H1 (cell line): ENCODE measurements at regions not wholly inside any gene's neighbourhood (a gene's known extent, or its start where the extent isn't known, plus 50 kb on each side); places are given as distances from the start of the nearest gene placed in this dataset.

Experiments
- CHD2 ChIP-seq: IDR thresholded peaks from 2 replicates; pipeline ENCODE4 v1.6.1; 2012; ENCODE audit warnings: low read length, improper control_type of control experiment
- EGR1 ChIP-seq: IDR thresholded peaks from 2 replicates; pipeline ENCODE4 v1.6.1; 2011; ENCODE audit warnings: low read depth, low read length, borderline replicate concordance
- SIRT6 ChIP-seq: IDR thresholded peaks from one replicate; pipeline ENCODE4 v1.7.1; 2012; ENCODE audit warnings: low read length, inconsistent platforms

GRCh38 chr2:196530910-196531309, 108.6 kb upstream of the CCDC150 start (continued):
- no peak for TF ChIP-seq SIRT6
- TF ChIP-seq CHD2: no peak
- TF ChIP-seq EGR1: no peak
